ENCODE measurements at regions not wholly inside any gene's neighbourhood (a gene's known extent, or its start where the extent isn't known, plus 50 kb on each side); places are given as distances from the start of the nearest gene placed in this dataset.

- Histone ChIP-seq H3K9me2 (ENCODE audit: insufficient read depth) (no peaks in the 10 kb centered on the region), H2AFZ (no peak overlapping the region), H4K20me1 (ENCODE audit: insufficient read depth) (no peaks in the 10 kb centered on the region), H3K4me3 (no peak overlapping the region), H3K4me2 (no peak overlapping the region), H3K27ac (no peak overlapping the region), H3K27me3 (ENCODE audit: insufficient read depth, low read depth) (peaks cover 22% of the 10 kb centered on the region; the same call in 1 of the 2 replicates), H3K9me3 (ENCODE audit: insufficient read depth, low read depth) (no peaks in the 10 kb centered on the region), H3K79me2 (ENCODE audit: low read depth) (no peaks in the 10 kb centered on the region), H3K36me3 (ENCODE audit: low read depth) (no peaks in the 10 kb centered on the region), H3K4me1 (replicated peaks; ENCODE audit: insufficient read depth) (no peaks in the 10 kb centered on the region), H3F3A (ENCODE audit: insufficient read depth, low read depth) (no peaks in the 10 kb centered on the region)
- CTCF ChIA-PET, result no interaction called here
- intact Hi-C loops (cut with micrococcal nuclease; ENCODE audit: unreplicated experiment), result no loop called here
- no peak for DNase-seq
- TF ChIP-seq CTCF (conservative IDR thresholded peaks at IDR 0.05) (no peak), EZH2 (IDR thresholded peaks at IDR 0.05; ENCODE audit: low read depth) (no peak)
- no TSS peak for BruUV-seq (replicated peaks)
- POLR2A ChIA-PET (ENCODE audit: unreplicated experiment), result no interaction called here
These were observed 312.5 kb upstream of the SEMA6A start for GRCh38 chr5:116887104-116887503.

GRCh38 chr5:116885825-116886224, 311.2 kb upstream of the SEMA6A start:
- TF ChIP-seq CTCF (conservative IDR thresholded peaks at IDR 0.05) (no peak), EZH2 (IDR thresholded peaks at IDR 0.05; ENCODE audit: low read depth) (no peak)
- CTCF ChIA-PET, result no interaction called here

GRCh38 chr5:116883875-116884274, 309.3 kb upstream of the SEMA6A start:
- H3K9me3 ChIP-seq (ENCODE audit: insufficient read depth, low read depth), result no peaks in the 10 kb centered on the region
- H3K4me2 ChIP-seq, result no peak overlapping the region
- CTCF ChIA-PET, result no interaction called here
- no peaks in the 10 kb centered on the region for H3K9me2 ChIP-seq (ENCODE audit: insufficient read depth)
- POLR2A ChIA-PET (ENCODE audit: unreplicated experiment), result no interaction called here
- no peak for TF ChIP-seq CTCF (conservative IDR thresholded peaks at IDR 0.05)
- TF ChIP-seq EZH2 (IDR thresholded peaks at IDR 0.05; ENCODE audit: low read depth), result no peak
- peaks cover 25% of the 10 kb centered on the region; the same call in 1 of the 2 replicates for H3K27me3 ChIP-seq (ENCODE audit: insufficient read depth, low read depth)
- H2AFZ ChIP-seq, result no peak overlapping the region
- H3F3A ChIP-seq (ENCODE audit: insufficient read depth, low read depth), result no peaks in the 10 kb centered on the region
- no peak overlapping the region for H3K4me3 ChIP-seq
- no TSS peak for BruUV-seq (replicated peaks)
- H4K20me1 ChIP-seq (ENCODE audit: insufficient read depth), result no peaks in the 10 kb centered on the region
- no peaks in the 10 kb centered on the region for H3K4me1 ChIP-seq (replicated peaks; ENCODE audit: insufficient read depth)
- DNase-seq, result no peak
- H3K79me2 ChIP-seq (ENCODE audit: low read depth), result no peaks in the 10 kb centered on the region
- H3K27ac ChIP-seq, result no peak overlapping the region
- intact Hi-C loops (cut with micrococcal nuclease; ENCODE audit: unreplicated experiment), result no loop called here
- no peaks in the 10 kb centered on the region for H3K36me3 ChIP-seq (ENCODE audit: low read depth)

More at GRCh38 chr5:116885825-116886224, 311.2 kb upstream of the SEMA6A start:
- no peaks in the 10 kb centered on the region for H3K9me2 ChIP-seq (ENCODE audit: insufficient read depth)
- H3F3A ChIP-seq (ENCODE audit: insufficient read depth, low read depth), result no peaks in the 10 kb centered on the region
- no peaks in the 10 kb centered on the region for H3K79me2 ChIP-seq (ENCODE audit: low read depth)
- no peak overlapping the region for H3K4me2 ChIP-seq
- H2AFZ ChIP-seq, result no peak overlapping the region
- no peaks in the 10 kb centered on the region for H3K9me3 ChIP-seq (ENCODE audit: insufficient read depth, low read depth)
- DNase-seq, result no peak
- H4K20me1 ChIP-seq (ENCODE audit: insufficient read depth), result no peaks in the 10 kb centered on the region
- H3K4me1 ChIP-seq (replicated peaks; ENCODE audit: insufficient read depth), result no peaks in the 10 kb centered on the region
- H3K27me3 ChIP-seq (ENCODE audit: insufficient read depth, low read depth), result peaks cover 31% of the 10 kb centered on the region; the same call in 1 of the 2 replicates
- POLR2A ChIA-PET (ENCODE audit: unreplicated experiment), result no interaction called here
- no TSS peak for BruUV-seq (replicated peaks)
- no peak overlapping the region for H3K4me3 ChIP-seq
- no peaks in the 10 kb centered on the region for H3K36me3 ChIP-seq (ENCODE audit: low read depth)
- H3K27ac ChIP-seq, result no peak overlapping the region
- intact Hi-C loops (cut with micrococcal nuclease; ENCODE audit: unreplicated experiment), result no loop called here
